Naive thymus-derived CD4-positive, alpha-beta T cell (primary cell): ENCODE measurements at regions not wholly inside any gene's neighbourhood (a gene's known extent, or its start where the extent isn't known, plus 50 kb on each side); places are given as distances from the start of the nearest gene placed in this dataset.
"Not testable (repeated sequence)": the region's sequence is repeated elsewhere in the genome, so short reads cannot be mapped to it uniquely, and the experiment has no call there.

ENCODE experiments used
- ATAC-seq: fragments of 150-1000 bp; cut with Tn5 transposase; 2 replicates; pipeline ENCODE4 v1.10.0; 2021; ENCODE audit warnings: mild to moderate bottlenecking, moderate library complexity
- CTCF ChIA-PET: fragments of 350-600 bp; sonication (Branson Sonifier 250); formaldehyde crosslinking; loops from one replicate; lab custom pipeline; 2021; ENCODE audit warnings: antibody characterized with exemption; lab: Charles Lee
- POLR2A ChIA-PET: fragments of 350-600 bp; sonication (Branson Sonifier 250); formaldehyde crosslinking; loops from one replicate; lab custom pipeline; 2021; ENCODE audit warnings: antibody characterized with exemption, inconsistent platforms; lab: Charles Lee
- DNase-seq, 9 donors: peaks; one replicate each; pipeline versions ENCODE4 v3.0.0 to v3.0.0-alpha.2; 2020 to 2022; ENCODE audit warnings: mixed read lengths in 1 of 9
- H3K27ac ChIP-seq: one replicate; pipeline ENCODE4 v1.7.0; 2013; ENCODE audit warnings: mild to moderate bottlenecking, low read depth, low read length, moderate library complexity
- H3K27me3 ChIP-seq, 2 donors: one replicate each; pipeline ENCODE4 v1.7.0; 2013; ENCODE audit warnings: low read length in 2 of 2, mild to moderate bottlenecking in 2 of 2, moderate library complexity in 2 of 2; ENCODE audit not compliant: control insufficient read depth in 2 of 2, insufficient read depth in 2 of 2
- H3K36me3 ChIP-seq, 3 experiments: 1 replicate in 2 of 3; 2 replicates in 1 of 3; pipeline ENCODE4 v1.7.0; 2013; ENCODE audit warnings: low read length in 3 of 3, mild to moderate bottlenecking in 3 of 3, moderate library complexity in 1 of 3; ENCODE audit not compliant: insufficient read depth in 3 of 3, control insufficient read depth in 2 of 3
- H3K4me1 ChIP-seq, 2 donors: one replicate each; pipeline ENCODE4 v1.7.0; 2013; ENCODE audit warnings: low read length in 2 of 2, mild to moderate bottlenecking in 2 of 2, moderate library complexity in 1 of 2; ENCODE audit not compliant: control insufficient read depth in 2 of 2, insufficient read depth in 2 of 2
- H3K4me3 ChIP-seq: 2 replicates; pipeline ENCODE4 v1.7.0; 2013; ENCODE audit warnings: mild to moderate bottlenecking, low read length
- H3K9me3 ChIP-seq, 3 experiments: 1 replicate in 2 of 3; 2 replicates in 1 of 3; pipeline ENCODE4 v1.7.0; 2013; ENCODE audit warnings: low read length in 3 of 3; ENCODE audit not compliant: control insufficient read depth in 2 of 3
- H3K27ac Mint-ChIP-seq, 9 donors: one replicate each; pipeline ENCODE4 v1.8.0; 2020 to 2022; ENCODE audit warnings: mixed read lengths in 9 of 9, mild to moderate bottlenecking in 8 of 9, moderate library complexity in 5 of 9, inconsistent platforms in 2 of 9
- H3K27me3 Mint-ChIP-seq, 5 donors: one replicate each; pipeline ENCODE4 v1.8.0; 2021 to 2022; ENCODE audit warnings: mixed read lengths in 5 of 5, mild to moderate bottlenecking in 1 of 5
- H3K36me3 Mint-ChIP-seq, 5 donors: one replicate each; pipeline ENCODE4 v1.8.0; 2020 to 2022; ENCODE audit warnings: mixed read lengths in 5 of 5, mild to moderate bottlenecking in 3 of 5, inconsistent platforms in 1 of 5
- H3K4me1 Mint-ChIP-seq, 7 donors: one replicate each; pipeline ENCODE4 v1.8.0; 2020 to 2022; ENCODE audit warnings: mixed read lengths in 7 of 7, mild to moderate bottlenecking in 3 of 7, inconsistent platforms in 1 of 7
- H3K4me3 Mint-ChIP-seq, 10 donors: one replicate each; pipeline ENCODE4 v1.8.0; 2020 to 2022; ENCODE audit warnings: mild to moderate bottlenecking in 10 of 10, mixed read lengths in 10 of 10, moderate library complexity in 6 of 10, inconsistent platforms in 2 of 10
- H3K9me3 Mint-ChIP-seq, 11 donors: one replicate each; pipeline ENCODE4 v1.8.0; 2020 to 2022; ENCODE audit warnings: mixed read lengths in 11 of 11, mild to moderate bottlenecking in 4 of 11, inconsistent platforms in 1 of 11, moderate library complexity in 1 of 11
- intact Hi-C, 2 donors: fragments of 100-400 bp; cut with micrococcal nuclease; formaldehyde crosslinking; loops; one replicate each; pipeline ENCODE4 v1.15.1; 2023

GRCh38 chr20:41715526-41715925, 97.3 kb upstream of the CHD6 start:
- Histone ChIP-seq H3K4me1 (no peaks in the 10 kb centered on the region), H3K27me3 (no peaks in the 10 kb centered on the region), H3K27ac (no peak overlapping the region), H3K4me3 (no peak overlapping the region), H3K9me3 (no peaks in the 10 kb centered on the region), H3K36me3 (no peaks in the 10 kb centered on the region)
- CTCF ChIA-PET = no interaction called here
- POLR2A ChIA-PET = no interaction called here
- no peak overlapping the region for H3K27ac Mint-ChIP-seq
- peaks cover 0 to 4% (median 0%) of the 10 kb centered on the region in 11 donors for H3K9me3 Mint-ChIP-seq
- peaks cover 0 to 2% (median 0%) of the 10 kb centered on the region in 7 donors for H3K4me1 Mint-ChIP-seq
- peaks cover 0 to 40% (median 31%) of the 10 kb centered on the region in 5 donors for H3K27me3 Mint-ChIP-seq
- intact Hi-C loops = no loop called here
- ATAC-seq (no peak), DNase-seq (no peak)
- peaks cover 0 to 4% (median 0%) of the 10 kb centered on the region in 5 donors for H3K36me3 Mint-ChIP-seq
- H3K4me3 Mint-ChIP-seq = no peak overlapping the region

GRCh38 chr20:41714030-41714429, 95.9 kb upstream of the CHD6 start:
- ChIA-PET POLR2A (no interaction called here), CTCF (interaction anchor here (0.7 kb wide), 1 partner anchor 38 kb away, joined by 6 read pairs; no protein-coding TSS in a partner anchor)
- no peaks in the 10 kb centered on the region for H3K36me3 ChIP-seq
- no peak for DNase-seq
- peaks cover 0 to 4% (median 0%) of the 10 kb centered on the region in 5 donors for H3K36me3 Mint-ChIP-seq
- no peaks in the 10 kb centered on the region for H3K27me3 ChIP-seq
- ATAC-seq = no peak
- intact Hi-C loops = no loop called here
- H3K4me3 Mint-ChIP-seq = no peak overlapping the region
- no peak overlapping the region for H3K4me3 ChIP-seq
- peaks cover 0 to 2% (median 0%) of the 10 kb centered on the region in 7 donors for H3K4me1 Mint-ChIP-seq
- H3K27ac ChIP-seq = no peak overlapping the region
- H3K9me3 ChIP-seq = no peaks in the 10 kb centered on the region
- H3K27ac Mint-ChIP-seq = no peak overlapping the region
- H3K27me3 Mint-ChIP-seq = peaks cover 0 to 38% (median 30%) of the 10 kb centered on the region in 5 donors
- no peaks in the 10 kb centered on the region for H3K4me1 ChIP-seq
- H3K9me3 Mint-ChIP-seq = peaks cover 0 to 4% (median 0%) of the 10 kb centered on the region in 11 donors

- intact Hi-C loops = no loop called here
- ATAC-seq (no peak), DNase-seq (no peak)
- no peaks in the 10 kb centered on the region for H3K36me3 ChIP-seq
- Mint-ChIP-seq H3K4me1 (no peaks in the 10 kb centered on the region), H3K4me3 (no peak overlapping the region), H3K36me3 (no peaks in the 10 kb centered on the region), H3K27me3 (peaks cover 0 to 8% (median 6%) of the 10 kb centered on the region in 5 donors), H3K9me3 (no peaks in the 10 kb centered on the region), H3K27ac (no peak overlapping the region)
- ChIA-PET POLR2A (no interaction called here), CTCF (no interaction called here)
- no peak overlapping the region for H3K27ac ChIP-seq
- H3K4me3 ChIP-seq = no peak overlapping the region
- no peaks in the 10 kb centered on the region for H3K9me3 ChIP-seq
- H3K4me1 ChIP-seq = no peaks in the 10 kb centered on the region
- H3K27me3 ChIP-seq = no peaks in the 10 kb centered on the region
Observed at GRCh38 chr20:41704896-41705295, 86.7 kb upstream of the CHD6 start.

GRCh38 chr20:41702647-41703046, 84.5 kb upstream of the CHD6 start:
- ATAC-seq (no peak), DNase-seq (no peak)
- ChIA-PET CTCF (no interaction called here), POLR2A (interaction anchor here (1.5 kb wide), 1 partner anchor 9 kb away, joined by 6 read pairs; no protein-coding TSS in a partner anchor)
- Mint-ChIP-seq H3K4me1 (peaks cover 2 to 5% (median 3%) of the 10 kb centered on the region in 7 donors), H3K4me3 (no peak overlapping the region), H3K36me3 (no peaks in the 10 kb centered on the region), H3K9me3 (no peaks in the 10 kb centered on the region), H3K27me3 (peaks cover 2 to 12% (median 5%) of the 10 kb centered on the region in 5 donors), H3K27ac (no peak overlapping the region)
- no peaks in the 10 kb centered on the region for H3K36me3 ChIP-seq
- H3K27ac ChIP-seq = no peak overlapping the region
- H3K4me1 ChIP-seq = no peaks in the 10 kb centered on the region
- no peaks in the 10 kb centered on the region for H3K9me3 ChIP-seq
- no peak overlapping the region for H3K4me3 ChIP-seq
- intact Hi-C loops = no loop called here
- no peaks in the 10 kb centered on the region for H3K27me3 ChIP-seq

- Histone ChIP-seq H3K4me1 (no peaks in the 10 kb centered on the region), H3K27me3 (no peaks in the 10 kb centered on the region), H3K4me3 (no peak overlapping the region), H3K9me3 (no peaks in the 10 kb centered on the region), H3K27ac (no peak overlapping the region), H3K36me3 (no peaks in the 10 kb centered on the region)
- Mint-ChIP-seq H3K4me1 (peaks cover 2 to 8% (median 4%) of the 10 kb centered on the region in 7 donors), H3K9me3 (no peaks in the 10 kb centered on the region), H3K4me3 (no peak overlapping the region), H3K27me3 (peaks cover 5 to 14% (median 7%) of the 10 kb centered on the region in 5 donors), H3K27ac (peak overlapping the region in 1 of 9 donors; percentile 18), H3K36me3 (no peaks in the 10 kb centered on the region)
- ChIA-PET CTCF (interaction anchor here (0.7 kb wide), 1 partner anchor 37 kb away, joined by 3 read pairs; no protein-coding TSS in a partner anchor), POLR2A (interaction anchor here (1.5 kb wide), 1 partner anchor 8 kb away, joined by 6 read pairs; no protein-coding TSS in a partner anchor)
- DNase-seq = no peak
- intact Hi-C loops = no loop called here
- no peak for ATAC-seq
Observed at GRCh38 chr20:41701588-41702348, 83.6 kb upstream of the CHD6 start.

GRCh38 chr20:41699673-41700072, 81.5 kb upstream of the CHD6 start:
- H3K4me1 ChIP-seq, H3K9me3 Mint-ChIP-seq, H3K4me1 Mint-ChIP-seq, DNase-seq, H3K36me3 Mint-ChIP-seq, ATAC-seq, POLR2A ChIA-PET, H3K27ac Mint-ChIP-seq, H3K27ac ChIP-seq, H3K4me3 ChIP-seq, H3K36me3 ChIP-seq, H3K27me3 ChIP-seq, H3K9me3 ChIP-seq, H3K4me3 Mint-ChIP-seq: not testable (repeated sequence)
- intact Hi-C loops = loop anchor here in 1 of 2 donors (10.0 kb wide), 2 partner anchors 215 to 735 kb away; no protein-coding TSS in a partner anchor
- peaks cover 5 to 14% (median 7%) of the 10 kb centered on the region in 5 donors for H3K27me3 Mint-ChIP-seq
- CTCF ChIA-PET = interaction anchor here (0.7 kb wide), 1 partner anchor 164 kb away, joined by 3 read pairs; no protein-coding TSS in a partner anchor
